Neural progenitor cell (in vitro differentiated cells): ENCODE measurements at regions not wholly inside any gene's neighbourhood (a gene's known extent, or its start where the extent isn't known, plus 50 kb on each side); places are given as distances from the start of the nearest gene placed in this dataset.

Source experiments
- CTCF ChIP-seq: fragments of 200-600 bp; sonication (generic); IDR thresholded peaks from 2 replicates; pipeline ENCODE4 v1.5.1; 2017; ENCODE audit warnings: antibody characterized with exemption, mild to moderate bottlenecking
- EZH2 ChIP-seq: fragments of 200-600 bp; sonication (generic); IDR thresholded peaks from 2 replicates; pipeline ENCODE4 v1.6.1; 2017; ENCODE audit warnings: antibody characterized with exemption, mild to moderate bottlenecking, moderate library complexity
- EZH2phosphoT487 ChIP-seq: fragments of 200-600 bp; sonication (generic); IDR thresholded peaks from 2 replicates; pipeline ENCODE4 v1.6.1; 2017; ENCODE audit warnings: antibody characterized with exemption

- no peak for TF ChIP-seq CTCF
- TF ChIP-seq EZH2phosphoT487: no peak
- TF ChIP-seq EZH2: no peak
These were observed 1248.7 kb downstream of the FSCB start for GRCh38 chr14:43258396-43258795.
